Psoas muscle (tissue), 7 donors: ENCODE measurements at regions not wholly inside any gene's neighbourhood (a gene's known extent, or its start where the extent isn't known, plus 50 kb on each side); places are given as distances from the start of the nearest gene placed in this dataset.

Experiments
- ATAC-seq, 4 donors: fragments of 200-7000 bp; cut with Tn5 transposase; one replicate each; pipeline ENCODE4 v1.9.1; 2020; ENCODE audit warnings: moderate library complexity in 3 of 4, mild to moderate bottlenecking in 2 of 4
- DNase-seq, 2 donors: peaks; one replicate each; pipeline ENCODE4 v3.0.0-alpha.2; 2020
- H3K27ac ChIP-seq: fragments of 200-600 bp; one replicate; pipeline ENCODE4 v1.8.0; 2022
- H3K27me3 ChIP-seq, 3 donors: fragments of 200-600 bp in 1 of 3; one replicate each; pipeline versions ENCODE4 v1.6.1 to v1.8.0; 2013 to 2022; ENCODE audit warnings: low read length in 2 of 3, mild to moderate bottlenecking in 2 of 3, moderate library complexity in 1 of 3; ENCODE audit not compliant: insufficient read depth in 3 of 3
- H3K36me3 ChIP-seq, 2 donors: fragments of 200-600 bp in 1 of 2; one replicate each; pipeline versions ENCODE4 v1.6.1 to v1.8.0; 2013 to 2022; ENCODE audit warnings: low read depth in 1 of 2, mild to moderate bottlenecking in 1 of 2, moderate library complexity in 1 of 2; ENCODE audit not compliant: insufficient read depth in 1 of 2
- H3K4me1 ChIP-seq: fragments of 200-600 bp; one replicate; pipeline ENCODE4 v1.8.0; 2022
- H3K4me3 ChIP-seq: fragments of 200-600 bp; one replicate; pipeline ENCODE4 v1.8.0; 2022; ENCODE audit warnings: mild to moderate bottlenecking
- H3K9me3 ChIP-seq: fragments of 200-600 bp; one replicate; pipeline ENCODE4 v1.8.0; 2022
- CTCF ChIP-seq: fragments of 200-600 bp; IDR thresholded peaks from one replicate; pipeline ENCODE4 v1.8.0; 2022; ENCODE audit warnings: antibody characterized with exemption
- WGBS, 3 donors: extraction: QIAGEN DNeasy Blood & Tissue Kit; methylation state at CpG; one replicate each; pipeline versions ENCODE4 v1.1.6 to v1.1.7; 2013; 5-methylcytosine and 5-hydroxymethylcytosine counted together
- intact Hi-C, 2 donors: fragments of 100-400 bp; cut with DNase I; formaldehyde crosslinking; loops; one replicate each; pipeline versions ENCODE4 v1.11.0 to v1.14.2; 2022
- donor health status: healthy with polysubstance abuse.
- donor health status: DM: no; HTN: no; CAD: no; lungs with moderate emphysema.
- donor health status: Bipolar disorder and iron deficiency.
- donor health status: healthy.
- donor health status: DM: yes; HTN: yes; CAD: no.
- donor health status: DM: no; HTN: no; CAD: no.
- donor health status: DM: yes; HTN: yes; CAD: no.

- H3K4me3 ChIP-seq = no peak overlapping the region
- no peak overlapping the region for H3K27ac ChIP-seq
- no peak for ATAC-seq
- no peak for TF ChIP-seq CTCF
- H3K9me3 ChIP-seq = no peaks in the 10 kb centered on the region
- peaks cover 0 to 28% (median 8%) of the 10 kb centered on the region in 3 donors for H3K27me3 ChIP-seq
- no peaks in the 10 kb centered on the region for H3K4me1 ChIP-seq
- DNase-seq = no peak
- H3K36me3 ChIP-seq = no peaks in the 10 kb centered on the region
- intact Hi-C loops = no loop called here
- WGBS, 3 donors = 21 to 41% (median 31%) methylated on average over 4 of the region's 4 CpGs
Measured at GRCh38 chr12:4828176-4828575, 81.5 kb upstream of the KCNA1 start.

GRCh38 chr12:4829161-4829792 lies 80.4 kb upstream of the KCNA1 start:
- intact Hi-C loops = no loop called here
- no peak for ATAC-seq
- peaks cover 0 to 28% (median 8%) of the 10 kb centered on the region in 3 donors for H3K27me3 ChIP-seq
- no peaks in the 10 kb centered on the region for H3K4me1 ChIP-seq
- 38 to 52% (median 39%) methylated on average over 7 of the region's 7 CpGs for WGBS, 3 donors
- no peak overlapping the region for H3K4me3 ChIP-seq
- DNase-seq = no peak
- TF ChIP-seq CTCF = no peak
- H3K9me3 ChIP-seq = no peaks in the 10 kb centered on the region
- H3K36me3 ChIP-seq = no peaks in the 10 kb centered on the region
- no peak overlapping the region for H3K27ac ChIP-seq

GRCh38 chr12:4829793-4830162 lies 79.9 kb upstream of the KCNA1 start:
- Histone ChIP-seq H3K27ac (no peak overlapping the region), H3K9me3 (no peaks in the 10 kb centered on the region), H3K36me3 (no peaks in the 10 kb centered on the region), H3K27me3 (peaks cover 0 to 25% (median 8%) of the 10 kb centered on the region in 3 donors), H3K4me1 (no peaks in the 10 kb centered on the region), H3K4me3 (no peak overlapping the region)
- TF ChIP-seq CTCF = no peak
- WGBS, 3 donors = 16 to 43% (median 23%) methylated on average over 6 of the region's 6 CpGs
- DNase-seq (no peak), ATAC-seq (no peak)
- intact Hi-C loops = no loop called here

GRCh38 chr12:4830556-4831210 lies 79.0 kb upstream of the KCNA1 start:
- Histone ChIP-seq H3K36me3 (no peaks in the 10 kb centered on the region), H3K27me3 (peaks cover 0 to 25% (median 8%) of the 10 kb centered on the region in 3 donors), H3K4me1 (no peaks in the 10 kb centered on the region), H3K9me3 (no peaks in the 10 kb centered on the region), H3K4me3 (no peak overlapping the region), H3K27ac (no peak overlapping the region)
- no peak for DNase-seq
- 71 to 79% (median 74%) methylated on average over 18 of the region's 18 CpGs for WGBS, 3 donors
- no peak for ATAC-seq
- no peak for TF ChIP-seq CTCF
- intact Hi-C loops = no loop called here

- H3K9me3 ChIP-seq = no peaks in the 10 kb centered on the region
- ATAC-seq = no peak
- DNase-seq = no peak
- H3K27me3 ChIP-seq = peaks cover 0 to 15% (median 8%) of the 10 kb centered on the region in 3 donors
- no peak overlapping the region for H3K4me3 ChIP-seq
- no peak for TF ChIP-seq CTCF
- H3K36me3 ChIP-seq = no peaks in the 10 kb centered on the region
- no peaks in the 10 kb centered on the region for H3K4me1 ChIP-seq
- H3K27ac ChIP-seq = no peak overlapping the region
- intact Hi-C loops = no loop called here
- WGBS, 3 donors = 89 to 94% (median 94%) methylated on average over 3 of the region's 3 CpGs
Measured at GRCh38 chr12:4833053-4833452, 76.7 kb upstream of the KCNA1 start.
